GM21526 (cell line): ENCODE measurements at regions not wholly inside any gene's neighbourhood (a gene's known extent, or its start where the extent isn't known, plus 50 kb on each side); places are given as distances from the start of the nearest gene placed in this dataset.

Experiments
- ATAC-seq: cut with Tn5 transposase; IDR thresholded peaks from one replicate; pipeline ENCODE4 v1.9.1; 2021; ENCODE audit warnings: moderate library complexity; ENCODE audit not compliant: unreplicated experiment, low FRiP score

DNA sequence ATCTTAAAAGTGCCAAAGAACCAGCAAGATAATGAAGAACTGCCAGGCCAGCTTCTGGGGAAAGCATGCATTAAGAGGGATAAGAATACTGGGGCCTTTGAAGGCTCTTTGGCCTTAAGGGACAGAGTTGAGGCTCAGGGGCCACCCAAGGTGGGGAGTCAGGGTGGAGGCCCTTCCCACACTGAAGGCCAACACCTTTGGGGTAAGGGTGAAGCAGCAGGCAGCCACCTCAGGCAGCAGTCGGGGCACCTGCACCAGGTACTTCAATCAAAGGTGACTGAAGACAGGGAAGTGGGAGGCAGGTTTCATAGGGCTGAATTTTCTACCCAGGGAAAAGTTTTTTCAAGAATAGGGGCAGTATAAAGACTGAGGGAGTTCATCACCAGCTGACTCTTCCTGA, 87.7 kb upstream of the KLF13 start:
- no peak for ATAC-seq

DNA sequence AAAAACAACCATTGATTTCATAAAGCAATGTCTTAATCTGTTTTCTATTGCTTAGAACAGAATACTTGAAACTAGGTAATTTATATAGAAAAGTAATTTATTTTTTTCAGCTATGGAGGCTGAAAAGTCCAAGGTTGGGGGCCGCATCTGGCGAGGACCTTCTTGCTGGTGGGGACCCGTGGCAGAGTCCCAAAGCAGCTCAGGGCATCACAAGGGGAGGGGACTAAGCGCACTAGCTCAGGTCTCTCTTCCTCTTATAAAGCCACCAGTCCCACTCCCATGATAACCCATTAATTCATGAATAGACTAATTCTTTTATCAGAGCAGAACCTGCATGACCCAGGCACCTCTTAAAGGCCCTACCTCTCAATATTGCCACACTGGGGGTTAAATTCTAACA, 87.2 kb upstream of the KLF13 start:
- ATAC-seq = no peak

DNA sequence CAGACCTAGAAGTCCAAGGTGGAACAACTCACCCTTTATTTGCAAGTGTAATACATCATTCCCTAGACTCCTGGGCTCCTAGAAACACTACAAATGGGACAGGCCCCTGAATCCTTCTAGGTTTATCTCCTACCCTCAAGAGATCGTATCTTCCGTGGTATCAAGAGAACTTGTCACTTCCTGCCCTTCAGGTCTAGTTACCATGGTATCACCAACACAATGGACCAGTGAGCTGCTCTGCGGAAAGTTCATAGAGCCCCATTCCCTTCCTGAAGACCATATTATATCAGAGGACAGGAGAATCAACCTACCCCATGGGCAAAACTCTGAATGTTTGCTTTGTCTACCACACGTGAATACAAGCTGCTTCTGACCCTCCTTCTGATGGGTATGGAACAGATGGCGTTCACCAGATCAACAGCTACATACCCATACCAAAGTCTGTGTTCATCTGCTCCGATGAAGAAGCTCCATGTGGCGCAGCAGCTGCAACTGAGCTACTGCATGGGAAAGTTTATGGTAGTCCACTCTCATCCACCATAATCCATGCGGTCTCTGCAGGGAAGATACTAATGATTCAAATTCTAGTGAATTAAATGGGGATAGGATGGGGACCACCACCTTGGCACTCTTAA, 84.6 kb upstream of the KLF13 start:
- no peak for ATAC-seq

DNA sequence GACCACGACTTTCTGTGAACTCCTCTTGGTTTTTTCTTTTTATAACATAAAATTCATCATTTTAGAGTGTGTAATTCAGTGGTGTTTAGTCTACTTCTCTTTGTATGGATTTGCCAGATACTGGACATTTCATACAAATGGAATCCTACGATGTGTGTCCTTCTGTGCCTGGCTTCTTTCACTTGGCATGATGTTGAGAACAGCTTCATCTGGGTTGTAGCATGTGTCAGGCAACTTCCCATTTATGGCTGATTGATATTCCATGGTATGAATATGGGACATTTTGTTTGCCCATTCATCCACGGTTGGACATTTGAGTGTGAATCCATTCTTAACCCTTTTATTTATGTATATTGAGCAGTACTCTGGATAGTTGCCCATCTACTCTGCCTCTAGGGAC, 82.7 kb upstream of the KLF13 start:
- no peak for ATAC-seq

DNA sequence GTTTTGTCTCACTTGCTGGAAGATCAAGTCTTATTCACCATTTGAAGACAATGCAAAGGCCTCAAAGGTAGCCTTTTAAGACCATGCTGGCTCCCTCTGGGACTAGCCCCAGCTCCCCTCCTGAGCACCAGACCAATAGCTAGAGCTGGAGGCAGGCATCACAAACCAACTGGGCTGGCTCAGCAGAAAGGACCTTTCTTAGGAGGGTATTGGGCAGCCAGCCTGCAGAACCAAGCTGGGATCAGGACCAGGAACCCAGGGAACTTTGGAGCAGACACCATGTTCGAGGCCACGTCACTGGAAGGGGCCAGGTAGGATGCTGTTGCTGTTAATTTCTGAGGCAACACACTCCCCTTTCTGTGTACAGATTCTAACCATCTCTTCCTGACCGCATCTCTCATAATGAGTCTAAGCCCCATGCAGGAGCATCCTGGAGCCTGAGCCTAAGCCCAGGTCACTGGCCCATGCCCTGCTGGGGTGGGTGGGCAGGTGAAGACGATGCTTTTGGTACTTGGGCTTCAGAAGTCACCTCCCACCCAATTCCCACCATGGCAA, 81.4 kb upstream of the KLF13 start:
- no peak for ATAC-seq

DNA sequence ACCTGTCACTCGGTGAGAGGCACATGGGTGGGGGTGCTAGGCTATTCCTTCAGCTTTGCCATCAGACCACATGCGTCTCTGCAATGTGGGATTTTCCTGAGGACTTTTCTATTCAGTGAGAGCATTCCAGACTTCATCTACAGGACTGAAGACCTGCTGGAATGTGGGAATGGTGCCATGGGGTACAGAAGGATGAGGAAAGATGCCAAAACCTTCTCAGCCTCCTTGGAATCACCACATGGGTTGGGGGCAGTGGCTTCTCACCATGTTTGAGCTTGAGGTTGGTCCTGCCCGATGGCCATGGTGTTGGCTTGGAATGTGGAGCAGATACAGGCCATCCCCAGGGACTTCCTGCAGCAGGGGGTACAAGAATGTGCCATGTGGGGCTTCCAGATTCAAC, 80.9 kb upstream of the KLF13 start:
- no peak for ATAC-seq

DNA sequence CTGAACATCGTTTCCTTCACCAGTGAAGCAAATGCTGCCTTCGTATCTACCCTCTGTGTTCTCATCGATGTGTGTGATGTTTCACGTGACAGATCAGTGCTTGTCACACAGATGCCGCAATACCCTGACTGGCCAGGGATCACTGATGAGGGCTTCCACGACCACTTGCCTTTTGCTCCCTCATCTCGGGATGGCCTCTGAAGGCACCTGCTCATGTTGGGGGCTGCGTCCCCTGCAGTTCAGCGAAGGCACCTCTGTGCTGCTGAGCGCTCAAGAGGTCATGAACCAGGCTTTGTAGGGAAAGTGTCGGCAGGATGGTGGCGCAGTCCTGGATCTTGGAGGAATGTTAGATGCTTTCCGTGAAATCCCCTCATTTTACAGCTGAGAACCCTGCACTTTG, 79.2 kb upstream of the KLF13 start:
- no peak for ATAC-seq

DNA sequence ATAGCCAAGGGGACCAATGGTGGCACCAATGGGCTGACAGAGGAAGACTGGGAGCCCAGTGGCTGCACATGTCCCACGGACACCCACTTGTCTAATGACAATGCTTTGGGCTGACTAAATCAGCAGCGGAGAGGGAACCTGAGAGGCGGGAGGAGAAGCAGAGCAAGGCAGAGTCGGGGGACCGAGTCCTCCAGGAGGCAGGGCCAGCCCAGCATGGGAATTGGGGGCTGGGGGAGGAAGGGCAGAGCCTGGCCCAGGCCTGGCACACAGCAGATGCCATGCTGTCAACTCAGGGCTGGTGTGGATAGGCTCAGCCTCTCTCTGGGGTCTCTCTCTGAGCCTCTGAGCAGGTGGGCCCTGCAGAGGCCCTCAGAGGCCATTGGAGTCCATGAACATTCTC, 78.4 kb upstream of the KLF13 start:
- ATAC-seq = no peak

DNA sequence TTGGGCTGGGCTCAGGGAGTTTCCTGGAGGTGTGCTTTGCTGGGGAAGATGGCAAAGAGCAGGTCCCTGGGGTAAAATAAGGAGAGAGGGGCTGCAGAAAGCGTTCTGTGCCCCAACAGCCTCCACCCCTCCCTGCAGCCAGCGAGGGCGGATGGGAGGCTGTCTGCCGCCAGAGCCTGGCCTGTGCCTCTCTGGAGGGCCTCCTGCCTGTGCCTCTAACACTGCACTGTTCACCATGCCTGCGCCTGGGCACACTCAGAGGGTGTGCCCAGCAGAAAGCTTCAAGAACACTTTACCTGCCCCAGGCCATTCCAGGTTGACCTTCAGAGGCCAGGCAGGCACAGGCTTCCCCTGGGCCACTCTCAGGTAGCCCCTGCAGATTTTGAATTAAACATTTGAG, 77.7 kb upstream of the KLF13 start:
- ATAC-seq = no peak

DNA sequence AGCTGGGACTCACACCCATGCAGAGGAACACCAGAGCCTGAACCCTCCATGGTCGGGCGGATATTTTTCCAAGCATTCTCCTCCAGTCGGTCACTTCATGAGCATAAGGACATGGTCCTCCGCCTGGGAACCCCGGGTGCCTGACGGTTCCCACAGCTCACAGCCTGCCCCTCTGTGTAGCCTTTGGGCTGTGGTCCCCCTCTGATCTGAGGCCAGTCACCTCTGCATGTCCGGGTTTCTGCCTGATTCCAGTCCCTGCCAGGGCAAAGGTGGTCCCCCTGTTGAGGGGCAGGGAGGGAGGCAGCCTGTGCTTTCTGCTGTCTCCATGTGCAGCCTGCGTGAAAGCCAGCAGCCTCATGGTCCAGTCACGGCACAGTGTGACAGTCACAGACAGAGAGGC, 76.6 kb upstream of the KLF13 start:
- ATAC-seq = no peak

DNA sequence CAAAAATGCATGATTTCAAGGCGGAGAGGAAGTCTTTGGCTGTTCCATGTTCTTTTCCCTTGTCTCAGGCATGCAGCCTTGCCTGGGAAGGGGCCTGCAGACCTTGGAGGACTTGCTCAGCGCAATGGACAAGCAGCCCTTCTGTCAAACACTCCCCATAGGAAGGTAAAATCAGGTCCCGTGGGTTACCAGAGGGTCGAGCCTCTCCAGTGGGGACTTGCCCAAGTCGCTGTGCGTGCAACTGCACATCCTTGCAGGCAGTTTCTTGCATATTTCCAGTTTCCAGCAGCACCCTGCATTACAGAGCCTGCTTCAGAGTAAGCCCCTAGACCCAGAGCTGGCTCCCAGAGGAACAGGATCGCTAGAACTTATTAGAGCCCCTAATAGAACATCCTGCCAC, 75.5 kb upstream of the KLF13 start:
- no peak for ATAC-seq

DNA sequence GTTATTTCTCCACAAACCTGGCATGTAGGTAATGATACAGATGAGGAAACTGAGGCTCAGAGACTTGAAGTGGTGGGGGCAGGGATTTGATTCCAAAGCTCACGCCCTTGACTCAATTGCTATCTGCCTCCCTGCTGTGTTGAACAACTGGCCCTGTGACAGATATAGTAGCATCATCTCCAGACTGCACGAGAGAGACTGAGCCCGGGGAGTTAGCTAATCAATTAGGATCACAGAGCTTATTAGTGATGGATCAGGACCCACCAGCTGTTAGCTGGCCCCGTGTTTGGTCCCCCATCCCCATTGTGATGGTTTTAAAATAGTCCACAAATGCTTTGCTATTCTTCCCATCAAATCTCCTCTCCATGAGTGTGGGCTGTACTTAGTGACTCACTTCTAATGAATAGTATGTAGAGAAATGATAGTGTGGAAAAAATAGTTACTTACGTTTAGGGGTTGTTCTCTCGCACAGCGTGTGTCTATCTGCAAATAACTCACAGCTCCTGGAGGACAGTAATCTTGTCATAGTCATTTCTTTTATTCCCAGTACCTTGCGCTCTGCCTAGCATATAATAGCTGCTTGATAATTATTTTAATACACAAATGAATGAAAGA, 74.4 kb upstream of the KLF13 start:
- ATAC-seq = no peak

DNA sequence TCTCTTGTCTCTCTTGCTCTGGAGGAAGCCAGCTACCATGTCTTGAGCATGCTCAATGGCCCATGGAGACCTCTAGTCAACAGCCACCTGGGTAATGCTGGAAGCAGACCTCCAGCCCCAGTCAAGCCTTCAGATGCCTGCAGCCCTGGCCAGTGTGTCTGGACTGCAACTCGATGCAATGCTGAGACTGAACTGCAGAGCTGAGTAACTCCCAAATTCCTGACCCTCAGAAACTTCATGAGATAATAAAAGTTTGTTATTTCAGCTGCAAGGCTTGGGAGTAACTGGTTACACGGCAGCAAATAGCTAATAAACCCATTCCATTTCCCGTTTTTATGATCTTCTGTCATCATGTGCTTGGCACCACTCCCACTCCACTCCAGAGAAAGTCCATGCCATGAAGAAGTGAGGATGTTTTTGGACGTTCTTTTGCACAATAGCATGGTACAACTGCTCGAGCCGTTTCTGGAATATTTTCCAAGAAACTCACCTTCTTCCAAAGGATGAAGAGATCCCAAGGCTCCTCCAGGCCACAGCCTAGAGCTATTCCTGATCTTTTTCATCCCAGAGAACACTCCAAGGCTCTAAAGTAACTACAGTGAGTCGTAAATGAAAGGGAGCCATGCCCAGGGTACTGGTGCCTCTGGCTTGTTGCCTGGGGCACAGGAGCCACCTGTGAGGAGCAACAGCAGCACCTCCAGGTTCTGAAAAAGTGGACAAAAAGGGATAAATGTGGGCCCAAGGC, 72.0 kb upstream of the KLF13 start:
- no peak for ATAC-seq

DNA sequence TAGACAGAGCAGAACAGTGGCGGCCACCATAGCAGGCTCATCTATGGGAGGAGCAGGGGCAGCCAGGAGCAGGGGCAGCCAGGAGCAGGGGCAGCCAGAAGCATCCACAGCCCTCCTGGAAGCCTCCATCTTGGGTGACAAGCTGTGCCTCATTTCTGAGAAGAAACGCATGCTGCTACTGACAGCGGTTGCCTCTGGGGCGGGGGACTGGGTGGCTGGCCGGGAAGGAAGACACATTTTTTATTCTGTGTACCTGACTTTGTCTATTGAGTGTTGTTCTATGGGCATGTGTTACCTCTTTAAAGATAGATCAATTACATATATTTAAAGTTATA, 71.5 kb upstream of the KLF13 start:
- ATAC-seq = no peak

DNA sequence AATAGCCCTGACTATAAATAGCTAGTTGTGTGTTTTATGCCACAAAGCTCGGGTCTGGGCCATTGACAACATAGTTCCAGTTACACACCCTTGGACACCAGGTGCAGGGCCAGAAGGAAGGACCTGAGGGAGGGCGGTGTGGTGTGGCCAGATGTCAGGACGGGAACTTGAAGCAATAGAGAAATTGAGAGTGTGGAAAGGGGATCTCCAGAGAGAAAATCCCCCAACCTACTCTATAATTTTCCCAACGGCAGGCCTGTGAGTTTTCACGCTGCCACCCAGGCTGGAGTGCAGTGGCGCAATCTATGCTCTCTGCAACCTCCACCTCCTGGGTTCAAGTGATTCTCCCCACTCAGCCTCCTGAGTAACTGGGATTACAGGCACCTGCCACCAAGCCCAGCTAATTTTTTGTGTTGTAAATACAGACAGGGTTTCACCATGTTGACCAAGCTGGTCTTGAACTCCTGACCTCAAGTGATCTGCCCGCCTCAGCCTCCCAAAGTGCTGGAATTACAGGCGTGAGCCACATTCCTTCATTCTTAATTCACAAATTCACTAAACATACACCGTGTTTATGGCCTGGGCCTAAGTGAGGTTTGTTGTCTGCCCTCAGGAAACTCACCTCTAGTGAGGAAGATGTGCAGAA, 70.8 kb upstream of the KLF13 start:
- no peak for ATAC-seq

DNA sequence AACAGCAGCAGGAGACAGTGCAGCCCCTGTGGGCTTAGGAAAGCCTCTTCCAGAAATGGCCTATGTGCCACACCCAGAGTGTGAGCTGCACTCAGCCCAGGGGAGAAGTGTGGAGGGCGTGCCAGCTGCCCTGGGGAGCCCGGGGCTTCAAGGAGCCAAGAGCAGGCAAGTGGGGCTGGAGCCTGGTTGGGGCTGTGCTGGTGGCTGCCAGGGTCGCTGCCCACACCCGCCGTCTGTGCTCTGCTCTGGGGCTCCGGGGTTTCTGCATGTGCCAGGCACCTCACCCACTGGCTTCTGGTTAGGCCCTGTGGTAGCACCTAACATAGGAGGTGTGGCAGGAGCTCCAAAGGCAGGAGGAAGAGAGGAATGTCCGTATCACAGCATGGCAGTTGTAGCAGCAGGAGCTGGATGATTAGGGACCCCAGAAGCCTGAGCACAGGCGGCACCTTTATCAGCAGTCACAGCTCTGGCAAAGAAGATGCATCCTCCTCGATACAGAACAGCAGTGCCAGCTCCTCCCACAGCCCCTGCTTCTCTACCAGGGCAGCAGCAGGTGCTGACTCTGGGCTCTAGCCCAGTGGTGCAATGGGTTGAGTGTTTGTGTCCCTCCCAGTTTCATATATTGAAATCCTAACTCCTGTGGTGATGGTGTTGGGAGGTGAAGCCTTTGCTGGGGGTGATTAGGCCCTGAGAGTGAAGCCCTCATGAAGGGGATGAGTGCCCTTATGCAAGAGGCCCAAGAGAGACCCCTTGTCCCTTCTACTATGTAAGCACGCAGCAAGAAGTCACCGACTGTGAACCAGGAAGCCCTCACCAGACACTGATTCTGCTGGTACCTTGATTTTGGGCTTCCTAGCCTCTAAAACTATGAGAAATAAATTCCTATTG, 70.0 kb upstream of the KLF13 start:
- no peak for ATAC-seq

DNA sequence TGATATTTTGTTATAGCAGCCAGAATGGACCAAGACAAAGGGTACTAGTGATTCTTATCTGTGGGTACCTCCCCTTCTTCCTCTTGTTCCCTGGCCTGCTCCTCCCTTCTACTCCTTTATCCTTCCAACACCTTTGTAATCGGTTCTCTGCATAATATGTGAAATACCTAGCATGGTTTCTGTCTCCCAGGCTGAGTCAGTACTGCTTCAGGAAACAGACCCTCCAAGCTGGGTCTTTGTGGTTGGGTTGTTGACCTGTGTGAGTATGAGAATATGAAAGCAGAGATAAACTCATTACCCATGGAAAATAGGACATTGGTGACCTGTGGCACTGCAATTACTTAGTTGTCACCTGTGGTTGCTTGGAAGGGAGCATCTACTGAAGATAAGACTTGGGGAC, 69.3 kb upstream of the KLF13 start:
- ATAC-seq = no peak

DNA sequence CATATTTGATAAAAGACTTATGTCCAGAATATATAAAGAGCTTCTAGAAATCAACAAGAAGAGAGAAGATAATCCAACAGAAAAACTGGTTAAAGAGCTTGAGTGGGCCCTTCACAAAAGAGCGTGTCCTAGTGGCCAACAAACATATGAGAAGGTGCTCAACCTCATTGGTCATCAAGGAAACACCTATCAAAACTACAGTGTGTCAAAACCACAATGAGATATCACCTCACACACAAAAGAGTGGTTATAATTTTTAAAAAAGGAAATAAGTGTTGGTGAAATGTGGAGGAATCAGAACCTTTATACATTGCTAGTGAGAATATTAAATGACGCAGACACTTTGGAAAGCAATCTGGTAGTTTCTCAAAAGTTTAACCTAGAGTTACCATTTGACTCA, 68.4 kb upstream of the KLF13 start:
- no peak for ATAC-seq

DNA sequence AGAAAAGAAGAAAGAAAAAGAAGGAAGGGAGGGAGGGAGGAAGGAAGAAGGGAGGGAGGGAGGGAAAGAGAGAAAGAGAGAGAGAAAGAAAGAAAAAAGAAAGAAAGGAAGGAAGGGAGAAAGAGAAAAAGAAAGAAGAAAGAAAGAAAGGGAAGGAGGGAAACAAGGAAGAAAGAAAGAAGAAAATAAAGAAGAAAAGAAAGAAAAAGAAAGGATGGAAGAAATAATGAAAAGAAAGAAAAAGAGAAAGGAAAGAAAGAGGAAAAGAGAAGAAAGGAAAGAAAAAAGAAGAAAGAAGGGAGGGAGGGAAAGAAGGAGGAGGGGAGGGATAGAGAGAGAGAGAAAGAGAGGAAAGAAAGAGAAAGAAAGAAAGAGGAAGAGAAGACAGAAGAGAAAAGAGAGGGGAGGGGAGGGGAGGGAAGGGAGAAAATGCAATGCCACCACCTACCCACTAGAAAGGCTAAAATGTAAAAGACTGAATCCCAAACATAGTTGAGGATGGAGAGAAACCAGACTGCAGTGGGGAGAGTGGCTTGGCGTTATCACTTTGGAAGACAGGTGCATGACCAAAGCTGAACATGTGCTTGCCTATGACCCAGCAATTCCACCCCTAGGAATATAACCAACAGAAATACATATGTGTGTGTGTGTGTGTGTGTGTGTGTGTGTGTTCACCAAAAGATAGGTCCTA, 66.9 kb upstream of the KLF13 start:
- no peak for ATAC-seq
